ENCODE measurements at regions not wholly inside any gene's neighbourhood (a gene's known extent, or its start where the extent isn't known, plus 50 kb on each side); places are given as distances from the start of the nearest gene placed in this dataset.
"Not testable (repeated sequence)": the region's sequence is repeated elsewhere in the genome, so short reads cannot be mapped to it uniquely, and the experiment has no call there.

DNA sequence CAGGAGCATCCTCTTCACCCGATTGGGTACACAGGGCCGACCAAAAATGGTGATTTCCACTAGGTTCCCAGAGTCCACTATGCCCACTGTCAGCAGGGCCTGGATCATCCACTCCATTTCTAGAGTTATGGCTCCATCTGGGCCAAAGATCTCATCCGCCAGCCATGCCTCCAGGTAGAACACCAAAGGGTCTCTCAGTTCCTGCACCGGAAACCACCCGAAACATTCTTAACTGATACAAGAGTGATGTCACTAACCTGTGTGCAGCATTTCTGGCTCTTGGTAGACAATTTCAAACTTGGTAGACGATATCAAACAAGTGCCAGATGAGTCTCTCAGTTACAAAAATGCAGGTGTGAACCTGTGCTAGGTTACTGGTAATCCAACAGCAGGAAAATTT lies 306.1 kb downstream of the BCOR start:
- intact Hi-C loops (cut with micrococcal nuclease) = no loop called here
- H3K36me3 ChIP-seq (ENCODE audit: control insufficient read depth, insufficient read depth, low read length) = no peaks in the 10 kb centered on the region
- H3K4me1 Mint-ChIP-seq = no peaks in the 10 kb centered on the region
- TF ChIP-seq, protein P1, sequence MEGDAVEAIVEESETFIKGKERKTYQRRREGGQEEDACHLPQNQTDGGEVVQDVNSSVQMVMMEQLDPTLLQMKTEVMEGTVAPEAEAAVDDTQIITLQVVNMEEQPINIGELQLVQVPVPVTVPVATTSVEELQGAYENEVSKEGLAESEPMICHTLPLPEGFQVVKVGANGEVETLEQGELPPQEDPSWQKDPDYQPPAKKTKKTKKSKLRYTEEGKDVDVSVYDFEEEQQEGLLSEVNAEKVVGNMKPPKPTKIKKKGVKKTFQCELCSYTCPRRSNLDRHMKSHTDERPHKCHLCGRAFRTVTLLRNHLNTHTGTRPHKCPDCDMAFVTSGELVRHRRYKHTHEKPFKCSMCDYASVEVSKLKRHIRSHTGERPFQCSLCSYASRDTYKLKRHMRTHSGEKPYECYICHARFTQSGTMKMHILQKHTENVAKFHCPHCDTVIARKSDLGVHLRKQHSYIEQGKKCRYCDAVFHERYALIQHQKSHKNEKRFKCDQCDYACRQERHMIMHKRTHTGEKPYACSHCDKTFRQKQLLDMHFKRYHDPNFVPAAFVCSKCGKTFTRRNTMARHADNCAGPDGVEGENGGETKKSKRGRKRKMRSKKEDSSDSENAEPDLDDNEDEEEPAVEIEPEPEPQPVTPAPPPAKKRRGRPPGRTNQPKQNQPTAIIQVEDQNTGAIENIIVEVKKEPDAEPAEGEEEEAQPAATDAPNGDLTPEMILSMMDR (IDR thresholded peaks at IDR 0.05) = no peak
- no peaks in the 10 kb centered on the region for H3K27me3 ChIP-seq (ENCODE audit: control insufficient read depth, insufficient read depth, low read length)
- H3K9me3 Mint-ChIP-seq = no peaks in the 10 kb centered on the region
- no peaks in the 10 kb centered on the region for H3K36me3 Mint-ChIP-seq
- no peaks in the 10 kb centered on the region for H3K27me3 Mint-ChIP-seq (ENCODE audit: low read depth in 2 of 2)
- 96% methylated on average over 6 of the region's 6 CpGs for WGBS (ENCODE audit: insufficient coverage)
- H3K9me3 ChIP-seq (ENCODE audit: control insufficient read depth, insufficient read depth, low read length) = no peaks in the 10 kb centered on the region
- no peak overlapping the region for H3K27ac ChIP-seq (ENCODE audit: low read length)
- no peak overlapping the region for H3K27ac Mint-ChIP-seq
- no peak overlapping the region for H3K4me3 ChIP-seq (ENCODE audit: low read length)
- no peak overlapping the region for H3K4me3 Mint-ChIP-seq
- peak in 1 of 2 donors; percentile 13 for DNase-seq
- no peaks in the 10 kb centered on the region for H3K4me1 ChIP-seq (ENCODE audit: control insufficient read depth, insufficient read depth, low read length)
- no peak for ATAC-seq

DNA sequence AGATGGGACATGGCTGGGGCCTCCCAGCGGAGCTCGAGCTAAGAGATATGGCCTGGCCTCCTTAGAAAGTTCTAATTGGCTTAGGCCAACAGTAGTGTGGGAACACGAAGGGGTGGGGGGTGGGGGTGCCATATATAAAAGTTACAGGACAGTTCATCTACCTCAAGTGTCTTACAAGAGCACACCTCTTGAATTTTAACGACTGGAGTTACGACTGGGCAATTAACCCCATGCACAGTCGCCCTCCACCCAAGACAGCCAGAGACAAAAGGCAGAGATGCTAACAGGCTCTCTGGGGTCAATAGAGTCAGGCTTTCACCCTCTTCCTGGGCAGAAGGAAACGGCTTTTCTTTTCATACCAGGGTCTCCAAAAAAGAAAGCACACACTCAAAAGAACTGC lies 302.2 kb downstream of the BCOR start:
- Histone ChIP-seq H3K27ac (ENCODE audit: low read length) (no peak overlapping the region), H3K36me3 (ENCODE audit: control insufficient read depth, insufficient read depth, low read length) (no peaks in the 10 kb centered on the region), H3K4me1 (ENCODE audit: control insufficient read depth, insufficient read depth, low read length) (no peaks in the 10 kb centered on the region), H3K9me3 (ENCODE audit: control insufficient read depth, insufficient read depth, low read length) (no peaks in the 10 kb centered on the region), H3K27me3 (ENCODE audit: control insufficient read depth, insufficient read depth, low read length) (no peaks in the 10 kb centered on the region), H3K4me3 (ENCODE audit: low read length) (no peak overlapping the region)
- Mint-ChIP-seq H3K4me3 (no peak overlapping the region), H3K27me3 (ENCODE audit: low read depth in 2 of 2) (peaks cover 0 to 2% of the 10 kb centered on the region in 2 donors), H3K27ac (no peak overlapping the region), H3K36me3 (no peaks in the 10 kb centered on the region), H3K4me1 (no peaks in the 10 kb centered on the region), H3K9me3 (no peaks in the 10 kb centered on the region)
- TF ChIP-seq, protein P1 (IDR thresholded peaks at IDR 0.05) = no peak
- WGBS (ENCODE audit: insufficient coverage) = 92% methylated on average over 5 of the region's 7 CpGs
- ATAC-seq = no peak
- no peak for DNase-seq
- intact Hi-C loops (cut with micrococcal nuclease) = no loop called here

DNA sequence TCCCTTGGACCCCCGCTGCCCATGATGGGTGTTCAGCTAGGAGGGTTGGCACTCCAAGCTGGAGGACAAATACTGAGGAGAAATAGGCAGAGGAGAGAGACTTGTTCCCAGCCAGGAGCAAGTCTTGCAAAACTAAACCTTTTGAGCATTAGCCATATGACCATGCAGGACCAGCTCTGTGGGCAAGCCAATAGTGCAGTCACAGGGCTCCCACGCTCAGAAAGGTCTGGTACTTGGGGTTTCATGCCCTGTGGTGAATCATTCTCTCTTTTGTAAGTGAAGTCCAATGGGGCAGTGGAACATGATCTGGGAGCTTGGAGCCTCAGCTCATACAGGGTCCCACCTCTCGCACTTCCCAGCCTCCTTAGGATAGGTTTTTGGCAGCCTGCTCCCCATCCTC lies 300.9 kb downstream of the BCOR start:
- H3K27me3 ChIP-seq (ENCODE audit: control insufficient read depth, insufficient read depth, low read length) = no peaks in the 10 kb centered on the region
- H3K4me1 ChIP-seq (ENCODE audit: control insufficient read depth, insufficient read depth, low read length) = no peaks in the 10 kb centered on the region
- WGBS (ENCODE audit: insufficient coverage) = 83% methylated on average over 3 of the region's 3 CpGs
- H3K4me1 Mint-ChIP-seq = no peaks in the 10 kb centered on the region
- H3K36me3 Mint-ChIP-seq = no peaks in the 10 kb centered on the region
- no peak overlapping the region for H3K27ac Mint-ChIP-seq
- no peaks in the 10 kb centered on the region for H3K9me3 Mint-ChIP-seq
- H3K27ac ChIP-seq (ENCODE audit: low read length) = no peak overlapping the region
- no peaks in the 10 kb centered on the region for H3K9me3 ChIP-seq (ENCODE audit: control insufficient read depth, insufficient read depth, low read length)
- intact Hi-C loops (cut with micrococcal nuclease) = no loop called here
- no peak for DNase-seq
- TF ChIP-seq, protein P1 (IDR thresholded peaks at IDR 0.05) = no peak
- no peak for ATAC-seq
- H3K36me3 ChIP-seq (ENCODE audit: control insufficient read depth, insufficient read depth, low read length) = no peaks in the 10 kb centered on the region
- H3K27me3 Mint-ChIP-seq (ENCODE audit: low read depth in 2 of 2) = peaks cover 0 to 2% of the 10 kb centered on the region in 2 donors
- H3K4me3 Mint-ChIP-seq = no peak overlapping the region
- no peak overlapping the region for H3K4me3 ChIP-seq (ENCODE audit: low read length)

DNA sequence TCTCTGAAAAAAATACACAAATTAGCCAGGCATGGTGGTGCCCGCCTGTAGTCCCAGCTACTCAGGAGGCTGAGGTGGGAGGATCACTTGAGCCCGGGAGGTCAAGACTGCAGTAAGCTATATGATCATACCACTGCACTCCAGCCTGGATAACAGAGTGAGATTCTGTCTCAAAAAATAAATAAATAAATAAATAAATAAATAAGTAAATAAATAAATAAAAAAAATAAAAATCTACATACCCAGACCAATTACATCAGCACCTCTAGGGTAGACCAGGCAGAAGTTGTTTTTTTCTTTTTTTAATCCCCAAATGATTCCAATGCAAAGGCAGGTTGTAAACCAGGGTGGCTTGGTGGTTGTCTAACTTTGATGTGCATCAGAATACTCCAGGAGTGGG lies 299.3 kb downstream of the BCOR start:
- H3K4me3 ChIP-seq (ENCODE audit: low read length); H3K4me3 Mint-ChIP-seq; H3K36me3 ChIP-seq (ENCODE audit: control insufficient read depth, insufficient read depth, low read length); H3K9me3 ChIP-seq (ENCODE audit: control insufficient read depth, insufficient read depth, low read length); intact Hi-C loops (cut with micrococcal nuclease); H3K9me3 Mint-ChIP-seq; H3K4me1 ChIP-seq (ENCODE audit: control insufficient read depth, insufficient read depth, low read length); H3K27ac Mint-ChIP-seq; H3K4me1 Mint-ChIP-seq; ATAC-seq; H3K27me3 ChIP-seq (ENCODE audit: control insufficient read depth, insufficient read depth, low read length); H3K27ac ChIP-seq (ENCODE audit: low read length); DNase-seq; H3K36me3 Mint-ChIP-seq; H3K27me3 Mint-ChIP-seq (ENCODE audit: low read depth in 2 of 2): not testable (repeated sequence)
- WGBS (ENCODE audit: insufficient coverage) = 100% methylated on average over 1 of the region's 2 CpGs

Data from natural killer cell (primary cell).